Non-pigmented ciliary epithelial cell (primary cell): ENCODE measurements at regions not wholly inside any gene's neighbourhood (a gene's known extent, or its start where the extent isn't known, plus 50 kb on each side); places are given as distances from the start of the nearest gene placed in this dataset.
"Not testable (repeated sequence)": the region's sequence is repeated elsewhere in the genome, so short reads cannot be mapped to it uniquely, and the experiment has no call there.

ENCODE experiments used
- DNase-seq: peaks from one replicate; pipeline ENCODE4 v3.0.0-alpha.2; 2010; ENCODE audit warnings: low read depth

DNA sequence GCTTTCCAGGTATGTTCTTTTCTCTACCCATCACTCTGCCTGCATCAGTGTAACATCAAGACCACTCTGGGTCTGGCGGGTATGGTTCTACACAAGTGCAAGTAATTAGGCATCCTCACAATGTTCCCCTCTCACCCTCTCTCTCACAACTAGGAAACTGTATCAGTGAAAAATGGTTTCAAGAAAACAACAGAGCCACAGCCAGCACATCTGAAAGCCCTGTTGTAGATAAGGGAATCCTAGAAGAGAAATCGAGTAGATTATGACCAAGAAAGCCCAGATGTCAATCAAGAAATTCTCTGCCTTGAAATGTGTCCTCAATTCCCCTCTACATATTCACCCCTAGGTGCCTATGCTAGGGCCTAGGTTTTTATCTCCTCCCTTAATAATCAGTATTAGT is 281.3 kb upstream of the ANKRD50 start:
- no peak for DNase-seq

DNA sequence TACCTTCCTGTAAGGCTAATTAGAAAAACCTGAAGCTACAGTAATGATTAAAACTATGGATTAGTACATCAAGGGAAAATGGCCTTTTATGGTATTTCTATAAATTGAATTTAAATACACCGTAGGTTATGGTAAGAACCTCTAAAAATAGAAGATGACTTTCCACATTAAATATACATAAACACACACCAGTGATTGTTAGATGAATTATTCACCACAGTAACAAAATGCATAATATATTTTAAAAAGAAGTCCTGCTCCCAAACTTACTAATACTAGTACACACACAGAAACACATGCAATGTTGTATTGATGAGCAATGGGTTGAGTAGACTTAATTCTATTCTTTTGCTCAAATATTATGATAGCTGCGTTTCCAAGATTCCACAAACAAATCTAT is 277.9 kb upstream of the ANKRD50 start:
- no peak for DNase-seq

DNA sequence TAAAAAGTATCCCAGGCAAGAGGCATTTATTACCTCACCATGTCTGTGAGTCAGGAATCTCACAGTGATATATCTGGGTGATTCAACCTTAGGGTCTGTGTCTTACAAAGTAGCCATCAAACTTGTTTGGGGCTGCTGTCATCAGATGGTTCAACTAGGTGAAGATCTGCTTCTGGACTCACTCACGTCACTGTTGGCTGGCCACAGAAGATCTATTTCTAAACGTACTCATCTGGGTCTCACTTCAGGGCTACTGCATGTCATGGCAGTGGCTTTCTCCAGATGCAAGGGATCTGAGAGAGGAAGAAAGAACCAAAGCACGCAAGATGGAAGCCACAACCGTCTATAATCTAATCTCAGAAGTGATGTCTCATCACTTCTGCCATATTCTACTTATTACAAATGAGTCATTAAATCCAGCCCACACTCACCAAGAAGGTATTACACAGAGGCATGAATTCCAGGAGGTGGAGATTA is 267.8 kb upstream of the ANKRD50 start:
- peak; percentile 44 for DNase-seq

DNA sequence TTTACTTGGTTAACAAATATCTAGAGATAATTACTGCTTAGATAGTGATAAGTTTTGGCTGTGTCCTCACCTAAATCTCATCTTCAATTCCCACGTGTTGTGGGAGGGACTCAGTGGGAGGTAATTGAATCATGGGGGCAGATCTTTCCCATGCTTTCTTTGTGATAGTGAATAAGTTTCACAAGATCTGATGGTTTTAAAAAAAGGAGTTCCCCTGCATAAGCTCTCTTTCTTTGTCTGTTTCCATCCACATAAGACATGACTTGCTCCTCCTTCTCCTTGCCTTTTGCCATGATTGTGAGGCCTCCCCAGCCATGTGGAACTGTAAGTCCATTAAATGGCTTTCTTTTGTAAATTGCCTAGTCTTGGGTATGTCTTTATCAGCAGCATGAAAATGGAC is 266.0 kb upstream of the ANKRD50 start:
- not testable (repeated sequence) for DNase-seq

DNA sequence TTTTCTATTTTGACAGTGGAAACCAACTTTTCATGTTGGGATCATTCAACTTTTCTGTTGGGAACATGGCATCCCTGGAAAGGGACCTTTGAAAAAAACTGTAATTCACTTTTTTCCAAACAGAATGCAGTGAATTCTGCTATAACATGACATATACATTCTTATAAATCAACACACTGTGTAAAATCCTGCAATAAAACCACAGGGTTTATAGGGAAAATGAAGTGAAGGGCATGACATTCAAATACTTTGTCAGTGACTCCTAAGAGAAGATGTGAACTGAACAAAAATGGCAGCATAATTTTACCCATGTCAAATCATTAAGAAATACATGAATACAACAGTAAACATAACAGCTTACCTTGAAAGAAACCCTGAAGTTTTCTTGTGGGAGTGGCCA is 264.5 kb upstream of the ANKRD50 start:
- DNase-seq: no peak

DNA sequence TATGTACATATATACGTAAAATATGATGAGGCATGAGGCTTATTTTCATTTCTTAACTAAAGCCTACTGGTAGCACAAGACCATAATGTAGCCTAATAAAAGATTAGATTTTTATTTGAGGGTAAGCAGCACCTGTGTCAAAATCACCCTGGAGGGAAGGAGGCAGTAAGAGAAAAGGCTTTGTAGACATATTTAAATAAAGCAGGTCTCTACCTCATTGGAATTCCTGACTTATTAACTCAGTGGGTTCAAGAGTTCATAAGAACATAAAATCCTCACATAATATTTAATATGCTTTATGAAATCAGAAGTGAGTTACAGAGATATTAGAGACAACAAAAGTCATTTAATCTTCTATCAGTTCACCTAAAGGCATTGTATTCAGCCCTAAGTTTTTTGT is 261.6 kb upstream of the ANKRD50 start:
- DNase-seq: peak; percentile 14

DNA sequence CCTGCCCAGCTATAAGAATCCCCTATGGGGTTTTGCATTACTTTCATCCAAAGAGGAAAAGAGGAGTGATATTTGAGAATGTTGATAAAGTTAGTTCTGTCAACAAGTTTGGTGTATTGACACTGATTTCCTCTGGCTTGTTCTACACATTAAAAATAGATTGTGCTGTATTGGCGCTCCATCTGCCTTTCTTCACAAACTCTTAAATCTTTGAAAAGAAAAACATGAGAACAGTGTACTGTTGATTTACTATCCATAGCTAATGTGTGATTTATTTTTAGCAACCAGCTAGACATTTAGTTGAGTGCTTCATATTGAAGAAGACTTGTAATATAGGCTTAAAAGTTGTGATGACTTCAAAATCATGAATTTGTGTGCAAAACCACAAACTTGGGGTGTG is 261.2 kb upstream of the ANKRD50 start:
- DNase-seq: no peak

DNA sequence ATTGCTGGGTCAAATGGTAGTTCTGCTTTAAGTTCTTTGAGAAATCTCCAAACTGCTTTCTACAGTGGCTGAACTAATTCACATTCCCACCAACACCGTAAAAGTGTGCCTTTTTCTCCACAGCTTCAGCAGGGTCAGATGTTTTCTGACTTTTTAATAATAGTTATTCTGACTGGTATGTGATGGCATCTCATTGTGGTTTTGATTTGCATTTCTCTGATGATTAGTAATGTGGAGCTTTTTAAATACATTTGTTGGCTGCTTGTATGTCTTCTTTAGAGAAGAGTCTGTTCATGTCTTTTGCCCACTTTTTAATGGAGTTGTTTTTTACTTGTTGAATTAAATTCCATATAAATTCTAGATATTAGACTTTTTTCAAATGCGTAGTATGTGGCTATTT is 257.5 kb upstream of the ANKRD50 start:
- peak; percentile 38 for DNase-seq

DNA sequence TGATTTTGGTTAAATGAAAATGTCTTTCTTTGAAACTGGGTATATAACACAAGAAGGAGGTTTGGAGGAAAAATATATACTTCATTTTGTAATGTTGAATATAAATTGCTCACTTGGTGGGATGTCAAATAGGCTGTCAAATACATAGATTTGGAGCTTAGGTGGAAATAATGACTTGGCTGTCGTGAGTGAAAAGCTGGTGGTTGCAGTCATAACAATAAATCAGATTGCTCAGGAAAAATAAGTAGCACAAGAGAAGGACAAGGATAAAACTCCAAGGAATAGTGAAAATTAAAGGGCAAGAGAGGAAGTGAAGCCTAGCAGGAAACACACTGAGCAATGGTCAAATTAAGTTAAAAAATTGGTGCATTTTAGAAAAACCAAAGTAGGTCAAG is 253.0 kb upstream of the ANKRD50 start:
- no peak for DNase-seq

DNA sequence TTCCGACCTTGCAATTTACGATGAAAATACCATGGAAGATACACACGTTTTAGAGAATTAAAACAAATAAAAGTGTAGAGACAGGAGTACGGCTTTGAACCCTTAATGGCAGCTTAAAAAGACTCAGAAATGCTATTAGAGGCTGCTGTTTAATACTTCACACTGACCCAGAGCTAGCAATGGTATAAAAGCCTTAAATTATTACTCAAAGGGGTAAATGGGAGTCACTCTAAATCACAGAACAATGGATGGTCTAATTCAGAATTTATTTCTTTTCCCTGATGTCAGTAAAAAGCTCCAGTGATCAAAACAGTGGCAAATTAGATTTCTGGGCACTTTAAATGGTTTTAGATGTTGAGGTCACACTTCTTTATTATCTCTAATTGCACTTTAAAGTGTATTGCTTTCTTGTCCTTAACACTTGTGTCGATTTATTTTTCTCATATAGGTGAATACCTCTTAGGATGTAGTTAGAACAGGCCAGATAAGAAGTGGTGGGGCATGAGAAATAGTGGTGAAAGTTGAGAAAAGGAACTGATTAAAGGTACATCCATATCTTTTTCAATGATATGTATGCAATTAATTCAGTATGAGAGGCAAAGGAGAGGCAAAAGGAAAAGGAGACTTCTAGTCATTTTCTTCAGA is 252.4 kb upstream of the ANKRD50 start:
- no peak for DNase-seq

DNA sequence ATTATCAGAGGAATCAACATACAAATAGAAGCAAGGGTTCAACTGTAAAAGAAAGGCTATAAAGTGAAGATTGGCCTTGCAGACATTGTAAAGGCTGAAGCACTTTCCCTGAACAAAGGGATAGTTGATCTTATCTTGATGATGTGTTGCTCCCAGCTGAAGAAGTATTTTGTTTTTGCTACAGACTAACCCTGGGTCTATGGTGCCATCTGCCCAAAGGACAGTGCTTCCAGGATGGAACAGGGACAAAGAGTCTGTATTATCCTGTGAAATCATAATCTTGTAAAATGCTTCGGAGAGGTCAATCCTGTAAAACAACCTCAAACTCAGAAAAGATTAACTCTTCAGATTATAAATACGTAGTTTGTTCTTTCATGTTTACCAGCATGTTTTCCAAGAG is 251.7 kb upstream of the ANKRD50 start:
- no peak for DNase-seq

DNA sequence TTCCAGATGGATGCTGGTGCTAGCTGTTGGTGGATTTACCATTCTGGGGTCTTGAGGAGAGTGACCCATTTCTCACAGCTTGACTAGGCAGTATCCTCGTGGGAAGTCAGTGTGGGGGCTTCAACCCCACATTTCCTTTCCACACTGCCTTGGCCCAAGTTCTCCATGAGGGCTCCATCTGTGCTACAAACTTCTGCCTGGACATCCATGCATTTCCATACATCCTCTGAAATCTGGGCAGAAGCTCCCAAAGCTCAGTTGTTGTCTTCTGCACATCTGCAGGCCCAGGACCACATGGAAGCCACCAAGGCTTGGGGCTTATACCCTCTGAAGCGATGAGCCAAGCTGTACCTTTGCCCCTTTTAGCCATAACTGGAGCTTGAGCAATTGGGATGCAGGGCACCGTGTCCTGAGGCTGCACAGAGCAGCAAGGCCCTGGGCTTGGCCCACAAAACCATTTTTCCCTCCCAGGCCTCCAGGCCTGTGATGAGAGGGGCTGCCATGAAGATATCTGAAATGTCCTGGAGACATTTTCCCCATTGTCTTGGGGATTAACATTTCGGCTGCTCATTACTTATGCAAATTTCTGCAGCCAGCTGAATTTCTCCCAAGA is 248.7 kb upstream of the ANKRD50 start:
- DNase-seq: no peak

DNA sequence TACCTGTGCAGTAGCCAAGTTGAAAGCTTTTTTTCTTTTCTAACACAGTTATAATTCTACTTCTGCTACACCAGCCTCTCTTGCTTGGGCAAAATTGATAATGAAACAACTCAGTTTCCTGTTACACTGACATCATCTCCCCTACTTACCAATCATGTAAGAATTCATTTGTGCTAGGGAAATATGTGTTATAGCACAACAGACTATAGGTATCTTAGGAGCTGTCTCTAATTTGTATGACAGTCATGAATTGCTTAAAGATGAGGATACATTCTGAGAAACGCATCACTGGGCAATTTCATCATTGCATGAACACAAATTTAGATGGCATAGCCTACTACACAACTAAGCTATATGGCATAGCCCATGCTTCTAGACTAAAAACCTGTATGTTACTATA is 246.3 kb upstream of the ANKRD50 start:
- no peak for DNase-seq

DNA sequence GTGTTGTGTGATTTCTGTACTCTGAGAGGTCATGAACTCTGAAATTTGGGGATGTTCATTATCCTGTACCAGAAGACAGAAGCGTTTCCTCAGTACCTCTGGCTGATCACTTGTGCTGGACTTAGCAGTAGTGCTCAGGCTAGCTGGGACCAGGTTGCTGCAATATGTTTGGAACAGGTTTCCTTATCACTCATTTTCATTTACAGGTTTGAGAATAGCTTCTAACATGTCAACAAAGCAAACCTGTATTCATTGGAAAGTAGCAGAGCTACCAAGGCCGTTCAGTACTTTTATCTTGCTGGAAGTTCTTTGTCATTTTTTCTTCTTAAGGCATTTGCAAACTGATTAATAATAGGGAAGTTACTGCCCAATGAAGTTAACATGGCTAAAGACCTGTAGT is 242.9 kb upstream of the ANKRD50 start:
- no peak for DNase-seq

DNA sequence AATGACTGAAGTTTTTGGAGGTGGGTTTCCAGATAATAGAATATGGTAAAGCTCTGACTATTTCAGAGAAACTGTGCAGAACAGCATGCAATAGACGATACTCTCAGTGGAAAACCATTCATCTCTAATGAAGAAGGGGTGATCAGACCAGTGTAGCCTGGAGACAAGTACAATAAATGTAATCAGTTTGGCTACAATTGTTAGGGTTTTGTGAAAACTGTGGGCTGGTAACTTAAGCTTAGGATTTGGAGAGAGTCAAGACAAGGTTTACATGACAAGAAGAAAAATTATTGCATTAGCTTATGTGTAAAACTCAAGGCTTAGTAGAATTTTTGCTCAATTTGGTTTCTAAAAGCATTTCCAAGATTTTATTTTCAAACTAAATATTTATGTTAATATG is 241.5 kb upstream of the ANKRD50 start:
- no peak for DNase-seq

DNA sequence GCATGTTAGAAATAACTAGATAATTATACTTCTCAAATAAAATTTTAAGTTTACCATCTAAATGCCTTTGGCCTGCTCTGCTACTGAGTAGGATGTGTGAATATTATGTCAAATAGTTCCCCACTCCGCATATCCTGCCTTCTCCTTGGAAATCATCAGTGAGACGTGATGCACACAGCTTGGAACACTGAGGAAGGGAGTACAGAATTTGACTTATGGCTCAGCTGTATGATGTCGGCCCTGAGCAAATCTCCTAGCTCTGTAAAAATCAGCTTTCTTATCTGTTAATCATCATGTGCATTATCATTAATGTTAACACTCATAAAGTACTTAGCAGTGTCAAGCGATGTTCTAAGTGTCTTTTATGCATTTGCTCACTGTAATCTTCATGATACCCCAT is 241.0 kb upstream of the ANKRD50 start:
- no peak for DNase-seq

DNA sequence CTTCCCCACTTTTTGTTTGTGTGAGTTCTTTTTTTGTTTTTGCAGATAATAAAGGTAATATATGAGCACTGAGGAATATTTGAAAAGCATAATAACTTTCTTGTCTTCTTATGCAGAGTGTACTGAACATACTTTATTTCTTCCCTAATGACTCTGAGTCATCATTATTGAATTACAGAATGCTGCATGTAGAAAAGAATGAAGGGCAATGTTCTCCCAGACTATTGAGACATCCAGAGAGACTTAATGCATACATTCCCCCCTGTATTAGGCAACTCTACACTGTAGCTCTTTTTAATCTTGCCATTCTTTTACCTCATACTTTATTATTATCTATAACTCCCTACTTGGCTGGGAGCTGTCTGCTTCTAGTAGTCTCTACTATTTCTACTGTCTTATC is 240.5 kb upstream of the ANKRD50 start:
- DNase-seq: peak; percentile 64

DNA sequence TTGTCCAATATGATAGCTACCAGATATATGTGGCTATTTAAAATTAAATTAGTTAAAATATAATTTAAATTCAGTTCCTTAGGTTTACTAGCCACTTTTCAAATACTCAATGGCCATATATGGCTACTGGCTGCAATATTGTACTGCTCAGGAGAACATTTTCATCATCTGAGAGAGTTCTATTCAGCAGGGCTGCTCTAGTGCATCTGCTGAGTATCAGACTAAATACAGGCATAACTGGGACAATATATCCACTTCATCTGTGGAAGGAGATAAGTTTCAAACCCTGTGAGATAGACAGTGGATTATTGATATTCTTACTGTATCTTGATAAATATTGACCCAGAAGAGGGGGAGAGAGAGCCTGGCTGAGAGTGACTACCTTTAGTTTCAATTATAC is 240.1 kb upstream of the ANKRD50 start:
- DNase-seq: no peak

DNA sequence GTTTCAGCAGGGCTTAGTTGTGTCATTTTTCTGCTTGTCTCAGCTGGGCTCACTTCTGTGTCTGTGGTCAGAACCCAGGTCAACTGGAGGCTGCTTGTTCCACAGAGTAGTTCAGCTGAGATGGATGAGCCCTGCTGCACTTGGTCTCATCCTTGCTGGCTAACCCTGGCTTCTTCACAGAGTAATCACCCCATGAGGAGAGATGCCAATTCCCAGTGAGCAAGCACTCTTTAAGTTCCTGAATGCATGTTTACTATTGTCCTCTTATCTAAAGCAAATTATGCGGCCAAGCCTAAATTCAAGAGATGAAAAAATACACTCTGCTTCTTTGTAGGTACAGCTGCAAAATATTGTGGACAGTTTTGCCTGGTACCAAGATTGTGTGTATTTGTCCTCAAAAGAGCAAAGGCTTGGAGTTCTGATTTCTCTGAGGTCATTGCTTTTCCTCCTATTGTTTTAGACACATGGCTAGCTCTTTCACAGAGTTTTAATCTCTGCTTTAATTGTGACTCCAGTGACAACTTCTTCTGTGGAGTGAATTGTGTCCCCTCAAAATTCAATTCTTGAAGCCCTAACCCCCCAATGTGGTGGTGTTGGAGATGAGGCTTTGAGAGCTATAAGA is 236.6 kb upstream of the ANKRD50 start:
- DNase-seq: no peak

DNA sequence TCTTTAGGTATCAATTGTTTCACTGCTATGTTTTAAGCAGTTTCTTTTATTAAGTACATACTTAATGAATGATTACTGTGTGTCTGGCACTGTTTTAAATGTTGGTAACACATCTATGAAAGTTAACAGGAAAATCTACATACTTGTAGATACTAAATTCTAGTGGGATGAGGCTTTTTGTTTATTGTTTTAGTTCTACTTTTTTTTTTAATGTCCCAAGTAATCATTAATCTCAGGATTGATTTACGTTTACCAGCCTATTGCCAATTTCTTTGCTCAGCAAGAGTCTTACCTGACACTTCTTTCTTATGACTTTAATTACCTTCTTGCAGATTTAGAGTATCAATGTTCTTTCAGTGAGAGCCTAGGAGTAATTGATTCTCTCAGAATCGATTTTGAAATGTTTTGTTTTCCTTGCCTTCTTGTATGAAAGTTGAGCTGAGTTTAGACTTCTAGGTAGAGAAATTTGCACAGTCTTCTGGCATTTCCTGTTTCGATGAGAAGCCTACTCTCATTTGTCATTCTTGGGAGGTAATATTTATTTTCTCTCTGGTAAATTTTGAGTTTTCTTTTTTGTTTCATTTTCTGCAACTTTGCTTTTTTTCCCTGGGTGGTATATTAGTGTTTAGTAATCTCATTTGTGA is 235.2 kb upstream of the ANKRD50 start:
- no peak for DNase-seq

DNA sequence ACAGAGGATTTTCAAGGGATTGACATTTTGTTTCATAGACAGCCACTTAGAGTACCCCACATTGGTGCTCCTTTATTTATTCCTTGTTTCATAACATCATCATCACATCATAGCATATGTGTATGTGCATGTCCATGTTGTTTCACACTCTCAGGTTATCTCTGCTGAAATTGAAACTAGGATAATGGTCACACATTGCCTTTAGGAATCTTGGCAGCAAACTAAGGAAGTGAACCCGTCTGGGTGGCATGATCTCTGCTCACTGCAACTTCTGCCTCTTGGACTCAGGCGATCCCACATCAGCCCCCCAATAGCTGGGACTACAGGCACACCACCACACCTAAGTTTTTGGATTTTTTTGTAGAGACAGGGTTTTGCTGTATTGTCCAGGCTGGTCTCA is 234.2 kb upstream of the ANKRD50 start:
- DNase-seq: no peak

DNA sequence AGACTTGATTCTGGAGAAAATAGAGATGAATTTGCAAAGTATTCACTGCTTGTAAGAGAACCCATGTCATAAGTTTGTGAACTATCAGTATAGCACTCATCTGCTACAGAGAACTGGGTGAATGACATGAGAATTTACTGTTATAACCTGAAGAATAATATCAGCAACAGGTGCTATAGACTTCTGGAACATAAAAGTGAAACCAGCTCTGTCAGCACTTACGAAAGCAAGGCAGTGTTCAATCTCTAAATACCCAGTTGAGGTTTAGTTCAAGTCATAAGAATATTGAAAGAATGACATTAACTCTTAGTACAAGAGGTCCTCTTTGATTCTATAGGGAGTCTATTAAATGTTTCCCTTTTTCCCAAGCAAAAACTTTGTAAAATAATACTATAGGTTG is 232.9 kb upstream of the ANKRD50 start:
- DNase-seq: no peak

DNA sequence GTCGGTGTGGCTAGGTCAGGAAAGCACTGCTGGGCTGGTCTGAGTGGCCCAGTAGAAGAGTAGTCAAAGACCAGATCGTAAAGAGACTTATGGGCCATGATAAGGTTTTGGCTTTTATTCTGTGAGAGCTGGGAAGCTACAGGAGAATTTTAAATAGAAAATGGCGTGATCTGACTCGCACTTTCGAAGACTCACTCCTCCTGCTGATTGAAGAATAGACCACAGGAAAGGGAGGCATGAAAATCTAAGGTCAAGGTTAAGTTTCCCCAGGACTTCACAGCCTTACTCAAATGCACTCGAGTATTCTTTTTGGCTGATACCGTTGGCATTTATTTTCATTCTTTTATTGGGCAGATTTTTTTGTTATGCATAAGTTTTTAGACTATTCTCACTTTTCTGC is 231.4 kb upstream of the ANKRD50 start:
- DNase-seq: no peak
